Stomach (tissue), 8 donors: ENCODE measurements at regions not wholly inside any gene's neighbourhood (a gene's known extent, or its start where the extent isn't known, plus 50 kb on each side); places are given as distances from the start of the nearest gene placed in this dataset.
A peak's percentile ranks its signal among the peaks of the same experiment; 100 is the strongest.

Experiments
- DNase-seq, 2 donors: peaks; one replicate each; pipeline versions ENCODE4 v3.0.0 to v3.0.0-alpha.2; 2013 to 2019
- H3K27ac ChIP-seq, 5 donors: fragments of 200-600 bp in 4 of 5; sonication (generic) in 4 of 5; one replicate each; pipeline ENCODE4 v1.5.1; 2013 to 2019; ENCODE audit warnings: mild to moderate bottlenecking in 1 of 5, moderate library complexity in 1 of 5
- H3K27me3 ChIP-seq, 3 donors: fragments of 200-600 bp; sonication (generic); one replicate each; pipeline ENCODE4 v1.5.1; 2017 to 2019; ENCODE audit warnings: mixed run types in 1 of 3
- H3K36me3 ChIP-seq, 4 donors: fragments of 200-600 bp; sonication (generic); 1 replicate in 3 of 4; 2 replicates in 1 of 4; pipeline ENCODE4 v1.5.1; 2016 to 2019
- H3K4me1 ChIP-seq, 4 donors: fragments of 200-600 bp; sonication (generic); one replicate each; pipeline ENCODE4 v1.5.1; 2016 to 2019
- H3K4me3 ChIP-seq, 4 donors: fragments of 200-600 bp; sonication (generic) in 3 of 4; one replicate each; pipeline ENCODE4 v1.5.1; 2016 to 2019; ENCODE audit warnings: mild to moderate bottlenecking in 1 of 4
- H3K9me3 ChIP-seq, 4 donors: fragments of 200-600 bp; sonication (generic); one replicate each; pipeline ENCODE4 v1.5.1; 2016 to 2019
- EP300 ChIP-seq: sonication (generic); formaldehyde crosslinking; IDR thresholded peaks from one replicate; pipeline ENCODE4 v1.6.1; 2017; ENCODE audit warnings: antibody characterized with exemption
- POLR2A ChIP-seq, 4 donors: fragments of 450-650 bp; IDR thresholded peaks; one replicate each; pipeline ENCODE4 v1.6.1; 2016; ENCODE audit warnings: antibody characterized with exemption in 4 of 4, control low read depth in 2 of 4, mild to moderate bottlenecking in 1 of 4, moderate library complexity in 1 of 4
- POLR2AphosphoS5 ChIP-seq, 3 donors: sonication (generic); formaldehyde crosslinking; IDR thresholded peaks; one replicate each; pipeline ENCODE4 v1.6.1; 2016; ENCODE audit warnings: antibody characterized with exemption in 3 of 3
- WGBS, 5 donors: extraction: QIAGEN DNeasy Blood & Tissue Kit in 3 of 5; methylation state at CpG; one replicate each; pipeline versions ENCODE4 v1.1.5 to v1.1.7; 2013 to 2018; 5-methylcytosine and 5-hydroxymethylcytosine counted together
- intact Hi-C: fragments of 100-400 bp; cut with DNase I; formaldehyde crosslinking; loops from one replicate; pipeline ENCODE4 v1.15.1; 2023; ENCODE audit warnings: low total_unique reads
- TF ChIP-seq, protein P1 (sequence below), 7 experiments: fragments of 450-650 bp in 4 of 7; fragments of 200-600 bp in 3 of 7; sonication (generic) in 3 of 7; IDR thresholded peaks; one replicate each; pipeline ENCODE4 v1.5.1; 2016 to 2019; ENCODE audit warnings: antibody characterized with exemption in 7 of 7, control low read depth in 2 of 7, mild to moderate bottlenecking in 1 of 7
- donor health status: healthy with polysubstance abuse.
- donor health status: Bipolar disorder and iron deficiency.
- donor health status: healthy.

GRCh38 chr20:12762725-12763124 lies 246.0 kb upstream of the SPTLC3 start:
- Histone ChIP-seq H3K27ac (no peak overlapping the region), H3K27me3 (no peaks in the 10 kb centered on the region), H3K9me3 (no peaks in the 10 kb centered on the region), H3K4me3 (no peak overlapping the region), H3K36me3 (no peaks in the 10 kb centered on the region), H3K4me1 (peaks cover 0 to 6% (median 0%) of the 10 kb centered on the region in 4 donors)
- TF ChIP-seq EP300: no peak
- TF ChIP-seq POLR2A (IDR thresholded peaks at IDR 0.05): no peak
- no peak for TF ChIP-seq POLR2AphosphoS5 (IDR thresholded peaks at IDR 0.05)
- TF ChIP-seq, protein P1, sequence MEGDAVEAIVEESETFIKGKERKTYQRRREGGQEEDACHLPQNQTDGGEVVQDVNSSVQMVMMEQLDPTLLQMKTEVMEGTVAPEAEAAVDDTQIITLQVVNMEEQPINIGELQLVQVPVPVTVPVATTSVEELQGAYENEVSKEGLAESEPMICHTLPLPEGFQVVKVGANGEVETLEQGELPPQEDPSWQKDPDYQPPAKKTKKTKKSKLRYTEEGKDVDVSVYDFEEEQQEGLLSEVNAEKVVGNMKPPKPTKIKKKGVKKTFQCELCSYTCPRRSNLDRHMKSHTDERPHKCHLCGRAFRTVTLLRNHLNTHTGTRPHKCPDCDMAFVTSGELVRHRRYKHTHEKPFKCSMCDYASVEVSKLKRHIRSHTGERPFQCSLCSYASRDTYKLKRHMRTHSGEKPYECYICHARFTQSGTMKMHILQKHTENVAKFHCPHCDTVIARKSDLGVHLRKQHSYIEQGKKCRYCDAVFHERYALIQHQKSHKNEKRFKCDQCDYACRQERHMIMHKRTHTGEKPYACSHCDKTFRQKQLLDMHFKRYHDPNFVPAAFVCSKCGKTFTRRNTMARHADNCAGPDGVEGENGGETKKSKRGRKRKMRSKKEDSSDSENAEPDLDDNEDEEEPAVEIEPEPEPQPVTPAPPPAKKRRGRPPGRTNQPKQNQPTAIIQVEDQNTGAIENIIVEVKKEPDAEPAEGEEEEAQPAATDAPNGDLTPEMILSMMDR (IDR thresholded peaks at IDR 0.05): no peak
- 27 to 46% (median 41%) methylated on average over 5 to 7 of the region's 7 CpGs for WGBS, 5 donors
- intact Hi-C loops: no loop called here
- DNase-seq: peak in 1 of 2 donors; percentile 46

DNA sequence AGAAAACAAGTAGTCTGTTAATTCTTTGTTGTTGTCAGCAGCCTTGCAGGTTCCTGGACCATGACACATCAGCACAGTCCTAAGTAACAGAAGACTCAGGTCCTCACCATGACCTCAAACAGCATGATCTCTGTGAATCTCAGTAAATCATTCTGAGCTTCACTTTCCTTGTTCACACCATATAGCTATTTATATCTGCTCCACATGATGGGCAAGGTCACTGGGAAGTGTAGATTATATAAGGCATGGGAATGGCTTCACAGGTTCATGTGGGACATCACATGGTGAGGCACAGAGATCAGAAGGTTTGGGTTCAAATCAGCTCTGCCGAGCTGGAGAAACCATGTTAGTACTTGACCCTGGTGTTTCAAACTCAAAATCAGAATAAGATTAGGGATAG lies 245.4 kb upstream of the SPTLC3 start:
- WGBS, 5 donors: 79 to 96% (median 89%) methylated on average over 1 of the region's 1 CpG

DNA sequence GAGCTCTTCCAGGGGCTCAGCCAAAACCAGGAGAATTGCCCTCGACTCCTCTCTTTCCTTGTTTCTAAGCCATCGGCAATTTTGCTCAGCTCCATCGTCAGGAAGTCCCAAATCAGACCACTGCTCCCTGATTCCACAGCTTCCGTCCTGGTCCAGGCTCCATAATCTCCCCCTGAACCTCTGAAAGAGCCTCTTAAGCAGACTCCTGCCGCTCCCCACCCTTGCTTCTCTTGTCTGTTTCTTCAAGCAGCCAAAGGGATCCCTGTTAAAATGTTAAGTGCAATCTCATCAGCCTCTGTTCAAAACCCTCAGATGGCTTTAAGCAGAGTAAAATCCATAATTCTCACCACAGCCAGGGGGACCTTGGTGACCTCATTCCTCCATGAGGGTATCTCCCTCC lies 244.7 kb upstream of the SPTLC3 start:
- peaks cover 0 to 3% (median 0%) of the 10 kb centered on the region in 4 donors for H3K9me3 ChIP-seq
- WGBS, 5 donors: 68 to 80% (median 73%) methylated on average over 5 of the region's 5 CpGs
- H3K36me3 ChIP-seq: no peaks in the 10 kb centered on the region
- no peak for DNase-seq
- TF ChIP-seq POLR2AphosphoS5 (IDR thresholded peaks at IDR 0.05): no peak
- TF ChIP-seq, protein P1 (IDR thresholded peaks at IDR 0.05): no peak
- TF ChIP-seq POLR2A (IDR thresholded peaks at IDR 0.05): no peak
- TF ChIP-seq EP300: no peak
- intact Hi-C loops: no loop called here
- peaks cover 0 to 6% (median 0%) of the 10 kb centered on the region in 4 donors for H3K4me1 ChIP-seq
- H3K27ac ChIP-seq: no peak overlapping the region
- H3K27me3 ChIP-seq: no peaks in the 10 kb centered on the region
- no peak overlapping the region for H3K4me3 ChIP-seq

More for the DNA sequence above, 245.4 kb upstream of the SPTLC3 start:
- Histone ChIP-seq H3K27me3 (no peaks in the 10 kb centered on the region), H3K4me3 (no peak overlapping the region), H3K27ac (no peak overlapping the region), H3K36me3 (no peaks in the 10 kb centered on the region), H3K4me1 (peaks cover 0 to 6% (median 0%) of the 10 kb centered on the region in 4 donors), H3K9me3 (peaks cover 0 to 3% (median 0%) of the 10 kb centered on the region in 4 donors)
- TF ChIP-seq, protein P1 (IDR thresholded peaks at IDR 0.05): no peak
- TF ChIP-seq EP300 (no peak), POLR2A (IDR thresholded peaks at IDR 0.05) (no peak)
- no peak for DNase-seq
- intact Hi-C loops: no loop called here

DNA sequence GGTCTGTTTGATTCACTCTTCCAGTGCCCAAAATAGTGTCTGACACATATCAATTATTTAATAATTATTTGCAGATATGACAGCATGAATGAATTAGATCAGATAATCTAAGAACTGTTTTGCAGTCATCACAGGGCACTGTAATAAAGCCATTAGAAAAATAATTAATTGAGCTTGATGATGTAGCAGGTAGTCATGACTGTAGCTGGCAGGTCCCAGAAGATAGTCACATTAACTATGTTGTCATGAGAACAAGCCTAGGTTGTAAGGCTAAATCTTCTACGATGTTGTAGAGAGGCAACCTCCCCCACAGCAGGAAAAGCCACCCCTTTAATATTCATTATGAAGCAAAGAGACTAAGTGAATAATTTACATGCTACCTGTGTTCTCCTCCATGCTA lies 243.9 kb upstream of the SPTLC3 start:
- H3K4me3 ChIP-seq: no peak overlapping the region
- intact Hi-C loops: no loop called here
- H3K27ac ChIP-seq: no peak overlapping the region
- DNase-seq: no peak
- H3K36me3 ChIP-seq: no peaks in the 10 kb centered on the region
- H3K27me3 ChIP-seq: no peaks in the 10 kb centered on the region
- peaks cover 0 to 6% (median 0%) of the 10 kb centered on the region in 4 donors for H3K4me1 ChIP-seq
- peaks cover 0 to 3% (median 0%) of the 10 kb centered on the region in 4 donors for H3K9me3 ChIP-seq
- 0 to 33% (median 3%) methylated on average over 1 of the region's 1 CpG for WGBS, 5 donors
- TF ChIP-seq, protein P1 (IDR thresholded peaks at IDR 0.05): no peak
- TF ChIP-seq POLR2AphosphoS5 (IDR thresholded peaks at IDR 0.05) (no peak), POLR2A (IDR thresholded peaks at IDR 0.05) (no peak), EP300 (no peak)
